ENCODE measurements at regions not wholly inside any gene's neighbourhood (a gene's known extent, or its start where the extent isn't known, plus 50 kb on each side); places are given as distances from the start of the nearest gene placed in this dataset.
"Not testable (repeated sequence)": the region's sequence is repeated elsewhere in the genome, so short reads cannot be mapped to it uniquely, and the experiment has no call there.

DNA sequence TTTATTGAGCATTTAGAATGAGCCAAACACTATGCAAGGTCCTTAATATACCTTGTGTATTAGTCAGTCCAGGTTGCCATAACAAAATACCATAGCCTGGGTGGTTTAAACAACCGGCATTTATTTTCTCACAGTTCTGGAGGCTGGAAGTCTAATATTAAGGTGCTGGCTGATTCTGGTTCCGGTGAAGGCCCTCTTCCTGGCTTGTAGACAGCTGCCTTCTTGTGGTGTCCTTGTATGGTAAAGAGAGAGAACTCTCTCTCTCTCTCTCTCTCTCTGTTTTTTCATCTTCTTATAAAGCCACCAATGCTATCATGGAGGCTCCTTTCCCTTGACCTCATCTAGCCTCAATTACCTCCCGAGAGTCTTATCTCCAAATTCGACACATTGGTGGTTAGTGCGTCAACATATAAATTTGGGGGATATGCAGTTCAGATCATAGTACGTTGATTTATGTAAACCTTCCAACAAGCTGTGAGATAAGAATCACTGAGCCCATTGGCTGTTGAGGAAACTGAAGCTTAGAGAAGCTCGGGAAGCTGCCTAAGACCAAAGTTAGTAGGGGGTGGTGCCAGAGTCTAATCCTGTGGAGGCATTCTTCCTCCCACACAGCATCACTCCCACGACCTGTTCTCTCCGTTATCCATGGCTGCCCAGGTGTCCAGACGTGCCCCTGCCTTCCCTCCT is 298.0 kb upstream of the PROK2 start:
- no peaks in the 10 kb centered on the region for H3K36me3 ChIP-seq (ENCODE audit: control insufficient read depth, insufficient read depth, low read length)
- H3K4me3 ChIP-seq (ENCODE audit: low read depth, low read length) = no peak overlapping the region
- H3K27me3 ChIP-seq (ENCODE audit: control insufficient read depth, insufficient read depth, low read length) = no peaks in the 10 kb centered on the region
- peaks cover 2% of the 10 kb centered on the region for H3K4me1 ChIP-seq (ENCODE audit: control insufficient read depth, insufficient read depth, low read length)
- no peaks in the 10 kb centered on the region for H3K9me3 ChIP-seq (ENCODE audit: control insufficient read depth, insufficient read depth, low read length)
- no peak overlapping the region for H3K9ac ChIP-seq (ENCODE audit: low read depth, low read length)

DNA sequence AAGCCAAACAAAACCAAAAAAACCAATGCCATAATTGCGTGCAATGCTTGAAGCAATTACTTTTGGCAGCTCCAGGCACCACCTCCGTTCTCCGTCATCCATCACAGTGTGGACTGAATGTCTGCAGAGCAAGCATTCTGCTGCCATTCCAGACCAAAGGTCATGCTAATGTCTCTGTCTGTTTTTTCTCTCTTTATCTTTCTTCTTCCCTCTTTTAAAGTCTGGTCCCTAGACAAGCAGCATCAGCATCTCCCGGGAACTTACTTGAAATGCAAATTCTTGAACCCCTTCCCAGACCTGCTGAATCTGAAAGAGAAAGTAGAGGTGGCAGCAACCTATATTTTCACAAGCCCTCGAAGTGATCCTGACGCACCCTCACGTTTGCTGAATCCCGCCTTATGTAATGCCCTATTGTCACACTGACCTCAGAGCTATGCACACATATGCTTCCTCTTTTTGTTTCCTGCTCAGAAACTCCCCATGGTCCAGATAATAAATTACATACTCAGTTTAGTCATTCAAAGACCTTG is 297.3 kb upstream of the PROK2 start:
- H3K27me3 ChIP-seq (ENCODE audit: control insufficient read depth, insufficient read depth, low read length) = no peaks in the 10 kb centered on the region
- peaks cover 2% of the 10 kb centered on the region for H3K4me1 ChIP-seq (ENCODE audit: control insufficient read depth, insufficient read depth, low read length)
- H3K36me3 ChIP-seq (ENCODE audit: control insufficient read depth, insufficient read depth, low read length) = no peaks in the 10 kb centered on the region
- H3K9ac ChIP-seq (ENCODE audit: low read depth, low read length) = no peak overlapping the region
- H3K4me3 ChIP-seq (ENCODE audit: low read depth, low read length) = no peak overlapping the region
- no peaks in the 10 kb centered on the region for H3K9me3 ChIP-seq (ENCODE audit: control insufficient read depth, insufficient read depth, low read length)

DNA sequence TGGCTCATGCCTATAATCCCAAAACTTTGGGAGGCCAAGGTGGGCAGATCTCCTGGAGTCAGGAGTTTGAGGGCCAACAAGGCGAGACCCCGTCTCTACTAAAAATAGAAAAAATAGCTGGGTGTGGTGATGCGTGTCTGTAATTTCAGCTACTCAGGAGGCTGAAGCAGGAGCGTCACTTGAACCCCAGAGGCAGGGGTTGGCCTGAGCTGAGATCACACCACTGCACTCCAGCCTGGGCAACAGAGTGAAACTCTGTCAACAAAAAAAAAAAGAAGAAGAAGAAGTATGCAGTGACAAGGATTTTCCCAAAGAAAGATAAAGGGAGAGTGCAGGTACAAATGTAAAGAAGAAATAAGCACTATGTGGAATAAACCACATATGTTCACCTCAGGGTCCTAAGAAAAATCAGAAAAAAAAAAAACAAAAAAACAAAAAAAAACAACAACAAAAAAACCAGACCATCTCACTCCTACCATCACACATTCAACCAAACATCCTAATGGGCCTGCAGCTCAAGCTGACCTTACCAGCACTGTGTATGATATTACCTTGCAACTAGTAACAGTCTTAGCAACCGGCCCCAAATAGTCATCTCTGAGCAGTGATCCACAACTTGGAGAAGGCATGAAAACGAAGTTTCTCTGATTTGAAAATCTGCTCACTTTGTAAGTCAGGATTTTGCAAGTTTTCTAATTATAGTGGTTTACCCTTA is 296.7 kb upstream of the PROK2 start:
- Histone ChIP-seq H3K9ac (ENCODE audit: low read depth, low read length) (no peak overlapping the region), H3K4me1 (ENCODE audit: control insufficient read depth, insufficient read depth, low read length) (peaks cover 2% of the 10 kb centered on the region), H3K27me3 (ENCODE audit: control insufficient read depth, insufficient read depth, low read length) (no peaks in the 10 kb centered on the region), H3K9me3 (ENCODE audit: control insufficient read depth, insufficient read depth, low read length) (peaks cover under 1% of the 10 kb centered on the region), H3K4me3 (ENCODE audit: low read depth, low read length) (no peak overlapping the region), H3K36me3 (ENCODE audit: control insufficient read depth, insufficient read depth, low read length) (no peaks in the 10 kb centered on the region)

DNA sequence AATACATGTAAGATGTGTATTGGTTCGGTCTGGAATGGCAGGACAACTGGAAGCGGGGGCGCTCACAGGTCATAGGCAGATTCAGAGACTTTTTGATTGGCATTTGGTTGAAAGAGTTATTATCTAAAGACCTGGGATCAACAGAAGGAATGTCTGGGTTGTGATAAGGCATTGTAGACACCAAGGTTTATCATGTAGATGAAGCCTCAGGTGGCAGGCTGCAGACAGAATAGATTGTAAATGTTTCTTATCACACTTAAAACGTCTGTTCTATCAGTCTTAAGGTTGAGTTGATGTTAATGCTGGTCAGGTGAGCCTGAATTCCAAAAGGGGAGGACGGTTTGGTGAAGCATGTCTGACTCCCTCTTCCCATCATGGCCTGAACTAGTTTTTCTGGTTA is 295.9 kb upstream of the PROK2 start:
- Histone ChIP-seq H3K9me3 (ENCODE audit: control insufficient read depth, insufficient read depth, low read length) (peaks cover 4% of the 10 kb centered on the region), H3K4me1 (ENCODE audit: control insufficient read depth, insufficient read depth, low read length) (peaks cover 2% of the 10 kb centered on the region), H3K9ac (ENCODE audit: low read depth, low read length) (no peak overlapping the region), H3K4me3 (ENCODE audit: low read depth, low read length) (no peak overlapping the region), H3K36me3 (ENCODE audit: control insufficient read depth, insufficient read depth, low read length) (no peaks in the 10 kb centered on the region), H3K27me3 (ENCODE audit: control insufficient read depth, insufficient read depth, low read length) (no peaks in the 10 kb centered on the region)

DNA sequence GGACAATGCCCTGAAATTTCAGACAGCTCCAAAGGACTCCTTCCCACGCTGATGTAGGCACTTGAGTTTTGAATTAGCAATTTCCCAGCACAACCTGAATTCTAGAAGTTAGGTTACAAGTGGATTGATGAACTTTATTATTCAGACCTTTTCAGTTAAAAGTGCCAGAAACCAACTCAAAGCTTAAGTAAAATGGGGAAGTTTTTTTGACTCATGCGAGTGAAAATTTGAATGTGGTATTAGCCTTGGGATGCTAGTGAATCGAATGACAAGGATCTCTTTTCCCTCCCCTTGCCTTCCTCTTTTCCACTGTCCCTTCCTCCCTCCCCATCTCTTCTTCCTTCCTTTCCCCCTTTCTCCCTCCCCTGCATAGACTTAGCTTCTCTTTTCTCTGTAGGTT is 295.1 kb upstream of the PROK2 start:
- Histone ChIP-seq H3K4me3 (ENCODE audit: low read depth, low read length) (no peak overlapping the region), H3K36me3 (ENCODE audit: control insufficient read depth, insufficient read depth, low read length) (no peaks in the 10 kb centered on the region), H3K4me1 (ENCODE audit: control insufficient read depth, insufficient read depth, low read length) (peaks cover 2% of the 10 kb centered on the region), H3K27me3 (ENCODE audit: control insufficient read depth, insufficient read depth, low read length) (no peaks in the 10 kb centered on the region), H3K9me3 (ENCODE audit: control insufficient read depth, insufficient read depth, low read length) (peaks cover 4% of the 10 kb centered on the region), H3K9ac (ENCODE audit: low read depth, low read length) (no peak overlapping the region)

DNA sequence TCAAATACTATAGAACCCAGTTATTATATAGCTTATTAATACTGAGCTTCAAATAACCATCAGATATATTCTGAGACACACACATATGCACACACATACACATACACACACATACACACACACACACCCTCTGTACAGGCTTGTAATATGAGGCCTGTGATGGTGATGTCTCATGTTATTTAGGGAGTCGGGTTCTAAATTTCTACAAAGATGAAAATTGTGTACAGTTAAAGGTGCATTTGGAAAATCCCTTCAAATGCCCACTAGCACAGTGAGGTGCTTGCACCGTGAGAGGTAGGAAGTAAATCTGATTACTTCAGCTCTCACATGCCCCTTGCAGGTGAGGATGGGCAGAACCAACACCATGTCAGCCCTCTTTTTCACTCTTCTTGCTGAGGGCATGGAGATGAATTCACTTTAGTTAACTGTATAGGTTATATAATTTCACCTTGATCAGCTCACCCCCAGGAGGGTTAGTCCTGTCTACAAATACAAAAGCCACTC is 294.5 kb upstream of the PROK2 start:
- no peak overlapping the region for H3K4me3 ChIP-seq (ENCODE audit: low read depth, low read length)
- H3K9me3 ChIP-seq (ENCODE audit: control insufficient read depth, insufficient read depth, low read length) = peaks cover 4% of the 10 kb centered on the region
- no peak overlapping the region for H3K9ac ChIP-seq (ENCODE audit: low read depth, low read length)
- no peaks in the 10 kb centered on the region for H3K27me3 ChIP-seq (ENCODE audit: control insufficient read depth, insufficient read depth, low read length)
- peaks cover 2% of the 10 kb centered on the region for H3K4me1 ChIP-seq (ENCODE audit: control insufficient read depth, insufficient read depth, low read length)
- H3K36me3 ChIP-seq (ENCODE audit: control insufficient read depth, insufficient read depth, low read length) = no peaks in the 10 kb centered on the region

DNA sequence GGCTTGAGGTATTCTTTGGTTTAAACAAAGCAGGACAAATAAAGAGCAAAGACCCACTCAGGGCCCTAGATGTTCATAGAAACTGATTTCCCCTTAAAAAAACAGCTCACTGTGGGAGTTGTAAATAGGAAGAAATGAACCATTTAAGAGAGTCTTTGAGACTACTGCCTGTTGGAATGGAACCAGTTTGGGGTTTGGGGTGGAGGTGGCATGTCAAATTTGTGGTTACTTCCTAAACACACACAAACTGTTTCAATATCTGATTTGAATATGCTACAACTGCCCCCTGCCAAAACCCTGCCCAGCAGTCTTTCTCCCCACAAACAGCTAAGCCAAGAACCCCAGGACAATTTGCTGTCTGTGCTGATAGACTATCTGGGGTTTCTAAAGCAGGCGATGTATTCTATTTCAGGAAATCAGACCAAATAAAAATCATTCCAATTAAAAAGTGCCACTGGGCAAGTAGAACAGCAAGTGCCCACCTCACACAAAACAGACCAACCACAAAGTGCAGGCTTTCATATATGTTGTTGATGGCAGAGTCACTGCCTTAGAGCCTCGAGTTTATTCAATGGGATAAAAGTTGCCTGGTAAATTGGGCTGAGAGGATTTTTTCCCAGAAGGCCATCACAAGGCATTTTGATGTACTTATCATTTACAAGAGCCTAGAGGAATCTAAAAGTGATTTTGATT is 293.9 kb upstream of the PROK2 start:
- H3K4me3 ChIP-seq (ENCODE audit: low read depth, low read length) = no peak overlapping the region
- no peaks in the 10 kb centered on the region for H3K36me3 ChIP-seq (ENCODE audit: control insufficient read depth, insufficient read depth, low read length)
- no peaks in the 10 kb centered on the region for H3K27me3 ChIP-seq (ENCODE audit: control insufficient read depth, insufficient read depth, low read length)
- peaks cover 2% of the 10 kb centered on the region for H3K4me1 ChIP-seq (ENCODE audit: control insufficient read depth, insufficient read depth, low read length)
- H3K9me3 ChIP-seq (ENCODE audit: control insufficient read depth, insufficient read depth, low read length) = peaks cover 4% of the 10 kb centered on the region
- H3K9ac ChIP-seq (ENCODE audit: low read depth, low read length) = no peak overlapping the region

DNA sequence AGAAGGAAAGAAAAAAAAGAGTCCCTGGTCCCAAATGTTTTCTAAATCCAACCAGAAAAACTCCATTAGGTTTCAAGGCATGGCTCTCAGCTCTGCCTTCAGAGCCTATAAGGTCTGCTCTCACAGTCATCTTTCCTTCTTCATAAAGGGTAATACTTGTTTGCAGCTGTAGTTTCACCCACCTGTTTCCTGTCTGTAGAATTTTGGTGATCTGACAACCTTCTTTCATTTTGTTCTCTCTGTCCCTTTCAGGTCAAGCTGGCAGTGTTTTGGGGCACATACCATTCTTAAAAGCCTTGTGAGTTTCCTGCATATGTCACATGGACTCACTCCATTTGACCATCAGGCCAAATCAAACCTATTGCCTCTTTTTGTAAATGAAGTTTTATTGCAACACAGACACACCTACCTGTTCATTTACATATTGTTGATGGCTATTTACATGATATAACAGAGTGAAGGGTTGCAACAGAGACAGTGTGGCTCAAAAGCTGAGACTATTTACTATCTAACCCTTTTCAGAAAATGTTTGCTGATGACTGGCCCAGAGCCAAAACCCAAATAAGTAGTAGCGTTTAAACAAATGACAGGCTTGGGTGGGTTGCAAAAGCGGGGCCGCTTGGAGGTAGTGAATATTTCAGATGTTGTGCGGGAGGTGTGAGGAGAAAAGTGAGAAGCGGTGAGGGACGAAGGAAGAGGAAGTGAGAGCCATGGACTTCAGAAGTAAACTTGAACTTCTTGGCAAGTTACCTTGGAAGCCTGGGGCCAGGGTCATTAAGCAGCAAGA is 292.7 kb upstream of the PROK2 start:
- peaks cover 2% of the 10 kb centered on the region for H3K4me1 ChIP-seq (ENCODE audit: control insufficient read depth, insufficient read depth, low read length)
- H3K4me3 ChIP-seq (ENCODE audit: low read depth, low read length) = no peak overlapping the region

DNA sequence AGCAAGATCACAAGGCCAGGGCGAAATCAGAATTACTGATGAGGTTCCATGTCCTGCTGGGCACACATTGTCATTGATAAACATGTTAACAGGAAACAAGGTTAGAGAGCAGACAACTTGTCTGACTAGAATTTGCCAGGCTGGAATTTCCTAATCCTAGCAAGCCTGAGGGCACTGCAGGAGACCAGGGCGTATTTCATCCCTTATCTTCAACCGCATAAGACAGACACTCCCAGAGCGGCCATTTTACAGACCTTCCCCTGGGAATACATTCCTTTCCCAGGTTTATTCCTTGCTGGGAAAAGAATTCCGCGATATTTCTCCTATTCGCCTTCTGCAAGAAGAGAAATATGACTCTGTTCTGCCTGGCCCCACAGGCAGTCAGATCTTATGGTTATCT is 290.9 kb upstream of the PROK2 start:
- H3K4me1 ChIP-seq (ENCODE audit: control insufficient read depth, insufficient read depth, low read length); H3K4me3 ChIP-seq (ENCODE audit: low read depth, low read length); H3K36me3 ChIP-seq (ENCODE audit: control insufficient read depth, insufficient read depth, low read length); H3K27me3 ChIP-seq (ENCODE audit: control insufficient read depth, insufficient read depth, low read length); H3K9me3 ChIP-seq (ENCODE audit: control insufficient read depth, insufficient read depth, low read length); H3K9ac ChIP-seq (ENCODE audit: low read depth, low read length): not testable (repeated sequence)

More for the DNA sequence above, 292.7 kb upstream of the PROK2 start:
- Histone ChIP-seq H3K9ac (ENCODE audit: low read depth, low read length) (no peak overlapping the region), H3K27me3 (ENCODE audit: control insufficient read depth, insufficient read depth, low read length) (no peaks in the 10 kb centered on the region), H3K36me3 (ENCODE audit: control insufficient read depth, insufficient read depth, low read length) (no peaks in the 10 kb centered on the region), H3K9me3 (ENCODE audit: control insufficient read depth, insufficient read depth, low read length) (peaks cover 4% of the 10 kb centered on the region)

DNA sequence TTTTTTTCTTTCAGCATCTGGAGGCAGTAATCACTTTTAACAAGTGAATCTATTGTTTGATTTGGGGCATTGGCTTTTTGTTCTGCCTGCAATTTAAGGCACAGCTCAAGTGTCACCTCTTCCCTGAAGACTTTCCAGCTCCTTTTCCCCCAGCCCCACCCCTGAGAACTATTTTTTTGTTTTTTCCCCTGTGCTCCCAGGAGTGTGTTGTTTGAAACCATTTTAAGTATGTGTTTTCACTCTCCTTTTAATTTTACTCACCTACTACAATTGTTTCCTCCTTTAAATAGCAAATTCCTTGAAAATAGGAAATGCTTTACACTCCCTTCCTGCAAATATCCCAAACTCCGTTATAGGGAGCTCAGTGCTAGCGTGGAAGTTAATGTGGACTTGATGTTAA is 286.7 kb upstream of the PROK2 start:
- Histone ChIP-seq H3K9me3 (ENCODE audit: control insufficient read depth, insufficient read depth, low read length) (peaks cover 4% of the 10 kb centered on the region), H3K4me1 (ENCODE audit: control insufficient read depth, insufficient read depth, low read length) (no peaks in the 10 kb centered on the region), H3K9ac (ENCODE audit: low read depth, low read length) (no peak overlapping the region), H3K27me3 (ENCODE audit: control insufficient read depth, insufficient read depth, low read length) (no peaks in the 10 kb centered on the region), H3K4me3 (ENCODE audit: low read depth, low read length) (no peak overlapping the region), H3K36me3 (ENCODE audit: control insufficient read depth, insufficient read depth, low read length) (no peaks in the 10 kb centered on the region)

DNA sequence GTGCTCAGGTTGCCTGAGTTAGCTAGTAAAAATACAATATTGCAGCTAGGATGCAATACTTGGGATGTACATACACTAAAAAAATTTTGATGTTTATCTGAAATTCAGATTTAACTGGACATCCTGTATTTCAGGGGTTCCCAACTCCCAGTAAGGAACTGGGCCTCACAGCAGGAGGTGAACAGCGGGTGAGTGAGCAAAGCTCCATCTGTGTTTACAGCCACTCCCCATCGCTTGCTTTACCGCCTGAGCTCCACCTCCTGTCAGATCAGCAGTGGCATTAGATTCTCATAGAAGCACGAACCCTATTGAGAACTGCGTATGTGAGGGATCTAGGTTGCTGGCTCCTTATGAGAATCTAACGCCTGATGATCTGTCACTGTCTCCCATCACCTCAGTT is 285.1 kb upstream of the PROK2 start:
- Histone ChIP-seq H3K9ac (ENCODE audit: low read depth, low read length) (no peak overlapping the region), H3K36me3 (ENCODE audit: control insufficient read depth, insufficient read depth, low read length) (no peaks in the 10 kb centered on the region), H3K4me1 (ENCODE audit: control insufficient read depth, insufficient read depth, low read length) (no peaks in the 10 kb centered on the region), H3K27me3 (ENCODE audit: control insufficient read depth, insufficient read depth, low read length) (no peaks in the 10 kb centered on the region), H3K9me3 (ENCODE audit: control insufficient read depth, insufficient read depth, low read length) (no peaks in the 10 kb centered on the region), H3K4me3 (ENCODE audit: low read depth, low read length) (no peak overlapping the region)
